GM21526 (cell line): ENCODE measurements at regions not wholly inside any gene's neighbourhood (a gene's known extent, or its start where the extent isn't known, plus 50 kb on each side); places are given as distances from the start of the nearest gene placed in this dataset.

Experiments
- ATAC-seq: cut with Tn5 transposase; IDR thresholded peaks from one replicate; pipeline ENCODE4 v1.9.1; 2021; ENCODE audit warnings: moderate library complexity; ENCODE audit not compliant: unreplicated experiment, low FRiP score

- no peak for ATAC-seq
Observed at GRCh38 chr6:28695715-28696114, 170.0 kb downstream of the GPX5 start.

DNA sequence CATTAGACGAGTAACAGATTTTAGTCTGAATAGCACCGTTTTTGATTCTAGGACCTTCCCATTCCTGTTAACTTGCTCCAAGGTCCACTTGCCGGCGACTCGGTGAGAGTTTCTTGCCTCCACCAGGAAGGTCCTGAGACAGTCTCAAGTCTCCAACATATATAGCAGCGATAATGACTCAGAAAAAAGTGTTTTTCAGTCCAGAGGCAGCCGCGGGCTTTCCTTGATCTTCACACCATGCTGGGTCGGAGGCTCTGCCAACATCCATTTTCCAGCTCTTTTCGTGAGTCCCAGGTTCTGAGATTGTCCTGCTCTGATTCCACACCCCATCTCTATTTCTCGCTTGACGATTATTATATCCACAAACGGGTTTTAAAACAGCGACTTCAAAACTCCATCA lies 170.5 kb downstream of the GPX5 start:
- ATAC-seq = no peak

DNA sequence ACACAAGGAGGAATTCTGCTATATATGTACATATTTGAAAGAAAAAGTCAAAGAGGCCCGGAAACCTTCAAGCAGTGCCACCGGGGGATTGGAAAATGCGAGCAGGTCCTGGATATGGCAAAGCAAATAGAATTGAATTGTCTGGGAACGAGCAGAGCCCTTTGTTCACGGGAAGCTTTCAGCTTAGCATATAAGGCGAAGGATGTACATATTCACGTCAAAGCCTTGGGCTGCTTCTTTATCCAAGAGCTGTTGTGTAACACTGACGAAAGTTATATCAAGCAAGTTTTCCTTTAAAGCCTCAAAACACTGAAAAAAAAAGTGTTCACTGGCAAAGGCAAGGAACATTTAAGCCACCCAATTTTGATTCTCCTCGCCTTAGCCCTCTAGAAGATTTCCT lies 171.0 kb downstream of the GPX5 start:
- ATAC-seq = no peak

DNA sequence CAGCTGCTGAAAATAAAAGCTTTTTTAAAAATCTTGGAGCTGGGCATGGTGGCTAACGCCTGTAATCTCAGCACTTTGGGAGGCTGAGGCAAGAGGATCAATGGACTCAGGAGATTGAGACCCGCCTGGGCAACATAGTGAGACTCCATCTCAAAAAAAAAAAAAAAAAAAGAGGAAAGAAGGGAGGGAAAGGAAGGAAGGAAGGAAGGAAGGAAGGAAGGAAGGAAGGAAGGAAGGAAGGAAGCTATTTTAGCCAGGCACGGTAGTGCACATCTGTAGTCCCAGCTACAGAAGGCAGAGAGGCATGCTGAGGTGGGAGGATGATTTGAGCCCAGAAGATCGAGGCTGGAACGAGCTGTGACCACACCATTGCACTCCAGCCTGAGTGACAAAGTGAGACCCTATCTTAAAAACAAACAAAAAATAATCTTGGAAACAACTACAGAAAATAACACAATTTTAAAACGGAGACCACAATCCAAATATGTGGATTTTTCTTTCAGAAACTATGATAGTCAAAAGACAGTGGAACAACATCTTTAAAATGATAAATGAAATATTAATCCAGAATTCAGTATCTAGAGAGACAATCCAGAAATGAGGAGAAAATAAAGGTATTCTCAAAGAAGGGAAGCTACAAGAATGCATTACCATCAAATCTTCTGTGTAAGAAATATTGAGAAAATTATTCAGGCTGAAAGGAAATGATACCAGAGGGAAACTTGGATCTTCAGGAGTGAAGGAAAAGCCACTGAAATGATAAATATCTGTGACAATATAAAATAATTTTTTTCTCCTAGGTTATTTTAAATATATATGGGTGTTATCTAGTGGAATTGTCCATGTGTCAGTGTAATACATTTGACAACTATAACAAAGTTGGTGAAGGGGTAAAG lies 182.0 kb downstream of the GPX5 start:
- no peak for ATAC-seq

DNA sequence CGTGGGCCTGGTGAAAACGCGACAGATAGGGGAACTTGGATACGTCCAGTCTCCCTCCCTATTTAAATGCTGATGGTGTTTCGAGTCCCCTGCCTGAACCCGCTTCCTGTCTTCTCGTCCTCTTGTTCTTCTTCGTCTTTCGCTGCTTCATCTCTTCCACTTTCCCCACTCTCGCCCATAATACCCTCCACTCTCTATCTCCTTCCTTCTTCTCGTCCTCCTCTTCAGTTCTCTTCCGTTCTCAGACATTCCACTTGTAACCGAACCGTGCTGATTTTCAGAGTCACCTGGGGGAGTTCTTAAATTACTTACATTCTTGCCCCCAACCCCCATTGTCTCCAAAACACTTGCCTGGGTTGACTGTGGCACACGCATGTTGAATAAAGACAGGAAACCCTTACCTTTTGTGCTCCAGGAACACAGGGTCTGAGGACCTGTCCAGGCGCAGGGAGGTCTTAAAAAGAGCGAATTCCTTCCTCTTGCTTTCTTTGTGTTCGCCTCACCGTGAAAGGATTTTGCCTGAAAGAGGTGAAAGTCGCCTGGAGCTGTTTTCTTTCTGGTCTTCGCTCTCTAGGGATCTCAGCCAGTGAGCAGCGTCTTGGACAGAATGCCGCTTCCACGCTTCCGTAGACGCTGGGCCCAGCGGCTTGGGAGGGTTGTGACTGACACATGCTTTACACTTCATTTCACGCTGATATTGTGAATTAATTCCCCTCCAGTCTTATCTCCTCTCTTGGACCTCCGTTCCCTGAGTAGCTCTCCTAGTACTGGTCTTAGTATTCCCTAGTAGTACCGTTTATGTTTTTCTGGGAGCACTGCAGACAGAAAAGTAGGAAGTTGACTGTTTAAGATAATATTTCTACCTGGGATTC lies 184.0 kb downstream of the GPX5 start:
- ATAC-seq = no peak

DNA sequence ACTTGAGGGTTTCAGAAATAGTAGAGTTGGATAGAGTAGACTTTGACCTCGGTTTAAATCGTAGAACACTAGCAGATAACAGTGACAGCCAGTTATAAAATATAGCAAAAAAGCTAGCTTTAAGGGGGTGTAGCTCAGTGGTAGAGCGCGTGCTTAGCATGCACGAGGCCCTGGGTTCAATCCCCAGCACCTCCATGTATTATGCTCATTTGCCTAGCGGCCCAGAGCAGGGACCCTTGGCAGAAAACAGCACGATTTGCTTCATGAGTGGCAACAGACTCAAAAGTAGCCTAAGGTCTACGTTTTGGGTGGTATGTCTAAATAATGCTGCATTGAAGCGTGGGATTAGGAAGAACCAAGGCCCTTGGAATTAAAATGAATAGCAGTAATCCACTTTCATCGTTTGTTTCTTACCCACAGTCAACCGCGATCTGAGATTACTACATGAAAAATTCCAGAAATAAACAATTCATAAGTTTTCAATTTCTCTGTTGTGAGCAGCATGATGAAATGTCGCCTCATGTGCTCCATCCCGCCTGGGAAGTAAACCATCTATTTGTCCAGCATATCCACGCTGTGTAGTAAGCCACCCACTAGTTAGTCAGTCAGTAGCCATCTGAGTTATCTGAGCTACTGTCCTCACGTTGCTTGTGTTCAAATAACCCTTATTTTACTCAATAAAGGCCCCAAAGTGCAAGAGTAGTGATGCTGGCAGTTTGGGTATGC lies 184.9 kb downstream of the GPX5 start:
- ATAC-seq = no peak

DNA sequence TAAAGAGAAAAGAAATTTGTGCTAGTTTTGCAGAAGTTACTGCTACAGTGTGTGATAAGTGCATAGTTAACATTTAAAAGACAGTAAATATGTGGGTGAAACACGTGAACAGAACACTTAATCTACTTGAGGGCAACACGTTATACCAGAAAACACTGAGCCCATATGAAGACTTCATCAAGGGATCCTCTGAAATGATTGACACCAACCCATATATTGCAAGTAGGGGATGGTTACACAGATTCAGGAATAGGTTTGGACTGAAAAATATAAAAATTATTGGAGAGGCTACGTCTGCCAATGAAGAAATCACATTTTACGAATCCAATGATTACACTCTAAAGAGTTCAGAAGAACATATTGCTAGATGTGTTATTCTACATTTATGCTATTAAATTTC lies 185.6 kb downstream of the GPX5 start:
- no peak for ATAC-seq

GRCh38 chr6:28711788-28712341 lies 186.2 kb downstream of the GPX5 start:
- ATAC-seq = no peak

- no peak for ATAC-seq
Observed at GRCh38 chr6:28712982-28713381, 187.3 kb downstream of the GPX5 start.

GRCh38 chr6:28719275-28719940 lies 193.7 kb downstream of the GPX5 start:
- ATAC-seq = no peak

DNA sequence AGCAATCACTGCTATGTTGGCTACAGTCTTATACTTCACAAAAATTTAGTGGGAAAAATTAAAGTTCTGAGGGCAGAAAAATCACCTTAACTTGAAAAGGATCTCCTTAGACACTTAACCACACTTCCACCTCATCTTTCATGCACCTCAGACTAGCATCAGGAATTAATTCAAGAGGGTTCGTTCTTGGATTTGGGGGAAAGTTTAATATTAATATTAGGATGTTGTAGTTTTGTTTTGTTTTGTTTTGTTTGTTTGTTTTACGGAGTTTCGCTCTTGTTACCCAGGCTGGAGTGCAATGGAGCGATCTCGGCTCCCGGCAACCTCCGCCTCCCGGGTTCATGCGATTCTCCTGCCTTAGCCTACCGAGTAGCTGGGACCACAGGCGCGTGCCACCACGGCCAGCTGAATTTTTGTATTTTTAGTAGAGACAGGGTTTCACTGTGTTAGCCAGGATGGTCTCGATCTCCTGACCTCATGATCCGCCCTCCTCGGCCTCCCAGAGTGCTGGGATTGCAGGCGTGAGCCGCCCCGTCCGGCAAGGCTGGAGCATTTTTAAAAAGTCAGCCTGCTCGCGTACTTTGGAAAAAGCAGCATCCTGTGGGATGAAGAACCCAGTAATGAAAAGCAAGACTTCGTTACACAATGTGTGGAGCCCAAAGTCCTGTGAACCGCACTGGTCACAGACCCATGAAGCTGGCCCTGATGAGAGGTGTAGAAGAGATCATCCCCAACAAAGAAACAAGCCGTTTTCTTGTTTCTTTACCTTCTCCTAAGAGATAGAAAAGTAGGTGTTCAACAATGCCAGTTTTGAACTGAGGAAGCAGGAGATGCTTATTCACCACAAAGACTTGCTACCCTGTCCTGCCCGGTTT lies 194.9 kb downstream of the GPX5 start:
- no peak for ATAC-seq

GRCh38 chr6:28721372-28721771 lies 195.7 kb downstream of the GPX5 start:
- ATAC-seq = no peak

GRCh38 chr6:28724395-28724794 lies 198.7 kb downstream of the GPX5 start:
- no peak for ATAC-seq

- ATAC-seq = no peak
Observed at GRCh38 chr6:28725274-28725809, 198.4 kb downstream of the TRIM27 start.

DNA sequence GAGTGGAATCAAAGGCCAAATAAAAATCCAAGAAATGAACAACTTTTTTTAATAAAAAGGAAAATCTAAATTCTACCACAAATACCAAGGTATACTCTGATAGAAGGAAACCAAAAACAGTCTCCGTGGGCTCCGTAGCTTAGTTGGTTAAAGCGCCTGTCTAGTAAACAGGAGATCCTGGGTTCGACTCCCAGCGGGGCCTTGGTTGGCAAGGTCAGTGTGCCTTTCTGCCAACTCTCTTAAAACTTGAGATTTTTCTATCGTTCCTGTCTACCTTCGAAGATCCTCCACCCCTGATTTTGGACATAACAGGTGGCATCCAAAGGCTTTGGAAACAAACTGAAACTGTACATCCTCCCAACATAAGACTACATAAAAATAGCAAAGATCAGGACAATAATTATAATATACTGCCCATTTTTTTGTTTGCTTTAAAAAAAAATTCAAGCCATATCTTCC lies 197.9 kb downstream of the TRIM27 start:
- ATAC-seq = no peak

GRCh38 chr6:28726569-28727309 lies 197.0 kb downstream of the TRIM27 start:
- ATAC-seq = no peak

GRCh38 chr6:28727559-28728211 lies 196.1 kb downstream of the TRIM27 start:
- no peak for ATAC-seq
